ENCODE measurements at regions not wholly inside any gene's neighbourhood (a gene's known extent, or its start where the extent isn't known, plus 50 kb on each side); places are given as distances from the start of the nearest gene placed in this dataset.

- Histone ChIP-seq H3K79me2 (ENCODE audit: control insufficient read depth, insufficient read depth, low read length) (no peaks in the 10 kb centered on the region), H3K9ac (replicated peaks; ENCODE audit: extremely low read depth, insufficient read depth, low read length) (no peak overlapping the region), H3K27me3 (ENCODE audit: control insufficient read depth in 2 of 2, insufficient read depth in 2 of 2, low read length in 2 of 2) (no peaks in the 10 kb centered on the region), H2AFZ (ENCODE audit: low read depth, low read length) (no peak overlapping the region), H3K4me3 (replicated peaks in 1 of 3; ENCODE audit: insufficient read depth in 1 of 3, low read depth in 1 of 3, low read length in 3 of 3) (no peak overlapping the region), H3K9me3 (replicated peaks; ENCODE audit: control insufficient read depth, insufficient read depth, low read length) (peaks cover 6% of the 10 kb centered on the region), H3K36me3 (ENCODE audit: control insufficient read depth in 2 of 2, extremely low read depth in 1 of 2, insufficient read depth in 2 of 2, low read length in 2 of 2) (no peaks in the 10 kb centered on the region), H3K4me2 (ENCODE audit: insufficient read depth, low read length) (no peak overlapping the region), H3K4me1 (ENCODE audit: control insufficient read depth, extremely low read depth, insufficient read depth, low read length) (no peaks in the 10 kb centered on the region), H3K27ac (ENCODE audit: insufficient read depth, low read depth, low read length) (no peak overlapping the region), H3K9me1 (replicated peaks; ENCODE audit: control insufficient read depth, extremely low read depth, insufficient read depth, low read length) (no peaks in the 10 kb centered on the region), H4K20me1 (replicated peaks; ENCODE audit: control insufficient read depth, extremely low read depth, insufficient read depth, low read length) (no peaks in the 10 kb centered on the region)
- ChIA-PET POLR2A (no interaction called here), CTCF (no interaction called here)
- TF ChIP-seq MAX (IDR thresholded peaks at IDR 0.05; ENCODE audit: insufficient read depth, insufficient read length) (no peak), MYC (IDR thresholded peaks at IDR 0.05; ENCODE audit: low read depth, low read length) (no peak), POLR2AphosphoS5 (IDR thresholded peaks at IDR 0.05; ENCODE audit: insufficient read depth, low read depth, low read length) (no peak), EZH2 (IDR thresholded peaks at IDR 0.05; ENCODE audit: borderline replicate concordance, low read depth, low read length, severe bottlenecking) (no peak), JUN (IDR thresholded peaks at IDR 0.05; ENCODE audit: borderline replicate concordance, insufficient read depth, insufficient read length, low read depth) (no peak), POLR2A (IDR thresholded peaks at IDR 0.05; ENCODE audit: low read depth, low read length) (no peak), GATA2 (IDR thresholded peaks at IDR 0.05; ENCODE audit: insufficient read depth, insufficient read length, low read depth, low read length) (no peak), FOS (IDR thresholded peaks at IDR 0.05; ENCODE audit: borderline replicate concordance, insufficient read depth, low read length) (no peak)
- TF ChIP-seq, protein P1, sequence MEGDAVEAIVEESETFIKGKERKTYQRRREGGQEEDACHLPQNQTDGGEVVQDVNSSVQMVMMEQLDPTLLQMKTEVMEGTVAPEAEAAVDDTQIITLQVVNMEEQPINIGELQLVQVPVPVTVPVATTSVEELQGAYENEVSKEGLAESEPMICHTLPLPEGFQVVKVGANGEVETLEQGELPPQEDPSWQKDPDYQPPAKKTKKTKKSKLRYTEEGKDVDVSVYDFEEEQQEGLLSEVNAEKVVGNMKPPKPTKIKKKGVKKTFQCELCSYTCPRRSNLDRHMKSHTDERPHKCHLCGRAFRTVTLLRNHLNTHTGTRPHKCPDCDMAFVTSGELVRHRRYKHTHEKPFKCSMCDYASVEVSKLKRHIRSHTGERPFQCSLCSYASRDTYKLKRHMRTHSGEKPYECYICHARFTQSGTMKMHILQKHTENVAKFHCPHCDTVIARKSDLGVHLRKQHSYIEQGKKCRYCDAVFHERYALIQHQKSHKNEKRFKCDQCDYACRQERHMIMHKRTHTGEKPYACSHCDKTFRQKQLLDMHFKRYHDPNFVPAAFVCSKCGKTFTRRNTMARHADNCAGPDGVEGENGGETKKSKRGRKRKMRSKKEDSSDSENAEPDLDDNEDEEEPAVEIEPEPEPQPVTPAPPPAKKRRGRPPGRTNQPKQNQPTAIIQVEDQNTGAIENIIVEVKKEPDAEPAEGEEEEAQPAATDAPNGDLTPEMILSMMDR (IDR thresholded peaks at IDR 0.05; ENCODE audit: extremely low read depth in 1 of 2, insufficient read depth in 1 of 2, low read depth in 1 of 2, low read length in 2 of 2): no peak
- dilution Hi-C loops (cut with MboI; ENCODE audit: extremely low pct_ligation_motif_present, low sequenced_read_pairs) (no loop called here), intact Hi-C loops (cut with micrococcal nuclease) (no loop called here)
- DNase-seq (ENCODE audit: low read depth, low spot score): no peak
- BruUV-seq (replicated peaks): no TSS peak
- no peak for FAIRE-seq
Measured at GRCh38 chr13:22642088-22642487, 538.7 kb upstream of the SGCG start.

All from endothelial cell of umbilical vein (primary cell).